ENCODE measurements at regions not wholly inside any gene's neighbourhood (a gene's known extent, or its start where the extent isn't known, plus 50 kb on each side); places are given as distances from the start of the nearest gene placed in this dataset.
A peak's percentile ranks its signal among the peaks of the same experiment; 100 is the strongest.

- no peak for DNase-seq
- no peaks in the 10 kb centered on the region for H3K4me1 ChIP-seq
- no peak for ATAC-seq
- H3K27ac ChIP-seq, result no peak overlapping the region
- no peaks in the 10 kb centered on the region for H3K36me3 ChIP-seq
- no peak for TF ChIP-seq CTCF (IDR thresholded peaks at IDR 0.05)
- no peaks in the 10 kb centered on the region for H3K9me3 ChIP-seq
- no peak overlapping the region for H3K4me3 ChIP-seq
- no peak for FAIRE-seq
- H3K27me3 ChIP-seq, result no peaks in the 10 kb centered on the region
- intact Hi-C loops (cut with DNase I), result no loop called here
- 39 to 58% methylated on average over 3 of the region's 3 CpGs for WGBS, 2 donors
Observed at GRCh38 chr20:7057611-7058010, 290.1 kb downstream of the BMP2 start.

GRCh38 chr20:7078804-7079203, 311.3 kb downstream of the BMP2 start:
- ATAC-seq (no peak), FAIRE-seq (no peak), DNase-seq (no peak)
- no peaks in the 10 kb centered on the region for H3K9me3 ChIP-seq
- H3K27ac ChIP-seq, result no peak overlapping the region
- no peaks in the 10 kb centered on the region for H3K36me3 ChIP-seq
- no peaks in the 10 kb centered on the region for H3K27me3 ChIP-seq
- no peak for TF ChIP-seq CTCF (IDR thresholded peaks at IDR 0.05)
- intact Hi-C loops (cut with DNase I), result no loop called here
- no peak overlapping the region for H3K4me3 ChIP-seq
- WGBS, 2 donors, result 55 to 63% methylated on average over 5 of the region's 5 CpGs
- H3K4me1 ChIP-seq, result no peaks in the 10 kb centered on the region

- intact Hi-C loops (cut with DNase I), result no loop called here
- FAIRE-seq (no peak), ATAC-seq (no peak), DNase-seq (no peak)
- 54 to 64% methylated on average over 3 of the region's 3 CpGs for WGBS, 2 donors
- TF ChIP-seq CTCF (IDR thresholded peaks at IDR 0.05), result no peak
- H3K4me3 ChIP-seq, result no peak overlapping the region
- H3K9me3 ChIP-seq, result no peaks in the 10 kb centered on the region
- no peaks in the 10 kb centered on the region for H3K36me3 ChIP-seq
- H3K4me1 ChIP-seq, result no peaks in the 10 kb centered on the region
- H3K27me3 ChIP-seq, result no peaks in the 10 kb centered on the region
- no peak overlapping the region for H3K27ac ChIP-seq
Observed at GRCh38 chr20:7080472-7080871, 313.0 kb downstream of the BMP2 start.

- Histone ChIP-seq H3K27ac (no peak overlapping the region), H3K4me3 (no peak overlapping the region), H3K27me3 (no peaks in the 10 kb centered on the region), H3K36me3 (no peaks in the 10 kb centered on the region), H3K4me1 (no peaks in the 10 kb centered on the region), H3K9me3 (no peaks in the 10 kb centered on the region)
- ATAC-seq (no peak), FAIRE-seq (peak; percentile 41), DNase-seq (no peak)
- 18 to 27% methylated on average over 1 of the region's 1 CpG for WGBS, 2 donors
- intact Hi-C loops (cut with DNase I), result no loop called here
- no peak for TF ChIP-seq CTCF (IDR thresholded peaks at IDR 0.05)
Observed at GRCh38 chr20:7085467-7085866, 318.0 kb downstream of the BMP2 start.

- intact Hi-C loops (cut with DNase I), result no loop called here
- ATAC-seq, result no peak
Observed at GRCh38 chr20:7087803-7088202, 320.3 kb downstream of the BMP2 start.

More at GRCh38 chr20:7087803-7088202, 320.3 kb downstream of the BMP2 start:
- DNase-seq, result no peak
- H3K4me3 ChIP-seq, result no peak overlapping the region
- no peak overlapping the region for H3K27ac ChIP-seq
- no peak for TF ChIP-seq CTCF (IDR thresholded peaks at IDR 0.05)
- H3K9me3 ChIP-seq, result no peaks in the 10 kb centered on the region
- no peak for FAIRE-seq
- H3K27me3 ChIP-seq, result no peaks in the 10 kb centered on the region
- no peaks in the 10 kb centered on the region for H3K4me1 ChIP-seq
- H3K36me3 ChIP-seq, result no peaks in the 10 kb centered on the region
- 75 to 79% methylated on average over 1 of the region's 1 CpG for WGBS, 2 donors
